Loucy (cell line): ENCODE measurements at regions not wholly inside any gene's neighbourhood (a gene's known extent, or its start where the extent isn't known, plus 50 kb on each side); places are given as distances from the start of the nearest gene placed in this dataset.

ENCODE experiments used
- H2AFZ ChIP-seq: fragments of 200-600 bp; sonication (generic); 2 replicates; pipeline ENCODE4 v1.6.0; 2016; ENCODE audit warnings: antibody characterized with exemption, mild to moderate bottlenecking, low read length, moderate library complexity
- H3F3A ChIP-seq: fragments of 200-600 bp; 2 replicates; pipeline ENCODE4 v1.6.0; 2016; ENCODE audit warnings: antibody characterized with exemption, low read depth, mild to moderate bottlenecking
- H3K27me3 ChIP-seq: fragments of 200-600 bp; sonication (generic); 2 replicates; pipeline ENCODE4 v1.6.1; 2014; ENCODE audit warnings: low read length, mild to moderate bottlenecking; ENCODE audit not compliant: insufficient read depth, poor library complexity, severe bottlenecking
- H3K36me3 ChIP-seq: fragments of 200-600 bp; sonication (generic); 2 replicates; pipeline ENCODE4 v1.6.1; 2016; ENCODE audit warnings: low read length; ENCODE audit not compliant: insufficient read depth
- H3K4me1 ChIP-seq: fragments of 200-600 bp; sonication (generic); 2 replicates; pipeline ENCODE4 v1.5.1; 2014; ENCODE audit warnings: low read length, mild to moderate bottlenecking; ENCODE audit not compliant: insufficient read depth, poor library complexity, severe bottlenecking
- H3K4me2 ChIP-seq: fragments of 200-600 bp; sonication (generic); 2 replicates; pipeline ENCODE4 v1.6.0; 2014; ENCODE audit warnings: antibody characterized with exemption, low read length, low read depth, mild to moderate bottlenecking; ENCODE audit not compliant: poor library complexity, severe bottlenecking
- H3K4me3 ChIP-seq: fragments of 200-600 bp; sonication (generic); 2 replicates; pipeline ENCODE4 v1.5.1; 2014; ENCODE audit warnings: low read length, mild to moderate bottlenecking, mixed read lengths; ENCODE audit not compliant: poor library complexity, severe bottlenecking
- H3K79me2 ChIP-seq: fragments of 200-600 bp; sonication (generic); 2 replicates; pipeline ENCODE4 v1.6.1; 2014; ENCODE audit warnings: low read length; ENCODE audit not compliant: insufficient read depth
- H3K9ac ChIP-seq: fragments of 200-600 bp; sonication (generic); 2 replicates; pipeline ENCODE4 v1.6.0; 2014; ENCODE audit warnings: mild to moderate bottlenecking, low read depth, low read length, moderate library complexity; ENCODE audit not compliant: poor library complexity, severe bottlenecking
- H3K9me2 ChIP-seq: fragments of 200-600 bp; sonication (generic); replicated peaks from 2 replicates; pipeline ENCODE4 v1.6.1; 2016; ENCODE audit warnings: low read depth, low read length, mixed read lengths
- H3K9me3 ChIP-seq: fragments of 200-600 bp; sonication (generic); 2 replicates; pipeline ENCODE4 v1.6.1; 2014; ENCODE audit warnings: mild to moderate bottlenecking, antibody characterized with exemption, low read length, low read depth; ENCODE audit not compliant: insufficient read depth
- H4K20me1 ChIP-seq: fragments of 200-600 bp; sonication (generic); 2 replicates; pipeline ENCODE4 v1.6.0; 2014; ENCODE audit warnings: antibody characterized with exemption, low read length, mild to moderate bottlenecking; ENCODE audit not compliant: insufficient read depth, poor library complexity, severe bottlenecking
- EZH2phosphoT487 ChIP-seq: fragments of 200-600 bp; IDR thresholded peaks from 2 replicates; pipeline ENCODE4 v1.6.1; 2018; ENCODE audit warnings: antibody characterized with exemption, mild to moderate bottlenecking, moderate library complexity, borderline replicate concordance
- TF ChIP-seq, protein P1 (sequence below): fragments of 200-600 bp; sonication (generic); conservative IDR thresholded peaks from 2 replicates; pipeline ENCODE4 v1.5.1; 2014; ENCODE audit warnings: mild to moderate bottlenecking, antibody characterized with exemption, low read length

DNA sequence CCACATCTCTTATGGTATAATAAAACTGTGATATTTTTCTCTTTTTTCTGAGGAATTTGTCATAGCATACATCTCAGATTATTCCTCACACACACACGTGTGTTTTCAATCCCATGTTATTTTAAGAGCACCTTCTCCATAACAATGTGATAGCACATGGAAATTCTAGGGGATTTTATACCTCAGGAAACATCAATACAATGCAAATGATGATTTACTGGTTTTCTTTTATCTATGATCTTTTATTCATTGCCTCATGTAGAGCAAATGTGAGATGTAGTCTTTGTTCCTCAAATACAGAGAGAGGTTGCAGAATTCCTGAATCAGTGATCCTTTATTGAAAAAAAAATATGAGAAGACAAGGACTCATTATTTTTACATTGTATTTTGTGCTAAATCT lies 128.3 kb upstream of the ROBO1 start:
- H2AFZ ChIP-seq: no peak overlapping the region

DNA sequence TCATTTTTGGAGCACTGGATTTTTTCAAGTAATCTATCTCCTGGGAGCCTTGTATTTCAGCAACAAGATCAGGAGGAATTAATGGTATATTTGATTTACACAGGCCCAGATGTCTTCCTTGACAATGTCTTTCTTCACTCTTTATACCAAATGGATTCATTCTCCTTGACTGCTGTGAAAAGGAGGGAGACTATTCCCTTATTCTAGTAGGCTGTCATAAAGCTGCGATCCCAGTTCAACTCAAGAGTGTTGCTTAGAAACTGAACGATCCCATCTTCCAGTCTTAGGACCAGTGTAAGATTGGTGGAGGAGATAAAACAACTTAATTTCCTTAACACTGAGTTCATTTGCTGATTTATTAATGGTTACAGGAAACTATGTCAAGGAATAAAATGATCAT lies 119.4 kb upstream of the ROBO1 start:
- H3K27me3 ChIP-seq: no peaks in the 10 kb centered on the region
- no peak overlapping the region for H3K4me3 ChIP-seq
- no peaks in the 10 kb centered on the region for H4K20me1 ChIP-seq
- no peaks in the 10 kb centered on the region for H3F3A ChIP-seq
- no peak for TF ChIP-seq EZH2phosphoT487
- TF ChIP-seq, protein P1, sequence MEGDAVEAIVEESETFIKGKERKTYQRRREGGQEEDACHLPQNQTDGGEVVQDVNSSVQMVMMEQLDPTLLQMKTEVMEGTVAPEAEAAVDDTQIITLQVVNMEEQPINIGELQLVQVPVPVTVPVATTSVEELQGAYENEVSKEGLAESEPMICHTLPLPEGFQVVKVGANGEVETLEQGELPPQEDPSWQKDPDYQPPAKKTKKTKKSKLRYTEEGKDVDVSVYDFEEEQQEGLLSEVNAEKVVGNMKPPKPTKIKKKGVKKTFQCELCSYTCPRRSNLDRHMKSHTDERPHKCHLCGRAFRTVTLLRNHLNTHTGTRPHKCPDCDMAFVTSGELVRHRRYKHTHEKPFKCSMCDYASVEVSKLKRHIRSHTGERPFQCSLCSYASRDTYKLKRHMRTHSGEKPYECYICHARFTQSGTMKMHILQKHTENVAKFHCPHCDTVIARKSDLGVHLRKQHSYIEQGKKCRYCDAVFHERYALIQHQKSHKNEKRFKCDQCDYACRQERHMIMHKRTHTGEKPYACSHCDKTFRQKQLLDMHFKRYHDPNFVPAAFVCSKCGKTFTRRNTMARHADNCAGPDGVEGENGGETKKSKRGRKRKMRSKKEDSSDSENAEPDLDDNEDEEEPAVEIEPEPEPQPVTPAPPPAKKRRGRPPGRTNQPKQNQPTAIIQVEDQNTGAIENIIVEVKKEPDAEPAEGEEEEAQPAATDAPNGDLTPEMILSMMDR: no peak
- H3K36me3 ChIP-seq: no peaks in the 10 kb centered on the region
- no peak overlapping the region for H3K4me2 ChIP-seq
- no peak overlapping the region for H2AFZ ChIP-seq
- no peak overlapping the region for H3K9ac ChIP-seq
- no peaks in the 10 kb centered on the region for H3K4me1 ChIP-seq
- no peaks in the 10 kb centered on the region for H3K9me2 ChIP-seq
- H3K9me3 ChIP-seq: no peaks in the 10 kb centered on the region
- H3K79me2 ChIP-seq: no peaks in the 10 kb centered on the region

More for the DNA sequence above, 128.3 kb upstream of the ROBO1 start:
- Histone ChIP-seq H3K36me3 (no peaks in the 10 kb centered on the region), H4K20me1 (no peaks in the 10 kb centered on the region), H3K27me3 (no peaks in the 10 kb centered on the region), H3K4me3 (no peak overlapping the region), H3K9me2 (no peaks in the 10 kb centered on the region), H3K9me3 (no peaks in the 10 kb centered on the region), H3K4me1 (no peaks in the 10 kb centered on the region), H3K79me2 (no peaks in the 10 kb centered on the region), H3F3A (no peaks in the 10 kb centered on the region), H3K9ac (no peak overlapping the region), H3K4me2 (no peak overlapping the region)
- TF ChIP-seq EZH2phosphoT487: no peak
- TF ChIP-seq, protein P1: no peak

DNA sequence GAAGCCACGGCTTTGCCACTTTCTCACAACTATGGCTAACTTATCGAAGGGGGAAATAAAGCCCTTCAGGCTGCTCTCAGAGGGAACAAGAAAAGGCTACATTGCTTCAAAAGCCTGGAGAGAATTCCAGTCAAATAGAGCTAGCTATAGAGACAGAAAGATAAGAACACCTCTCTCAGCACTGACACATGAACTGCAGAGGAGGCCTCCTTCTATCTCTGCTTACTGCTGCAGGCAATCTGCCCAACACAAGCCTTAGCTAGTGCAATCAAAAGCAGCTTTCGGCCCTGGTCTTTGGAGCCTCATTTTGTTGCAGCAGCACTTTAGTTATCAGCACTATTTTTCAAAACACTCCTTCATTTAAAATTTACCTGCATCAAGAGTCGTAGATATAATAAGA lies 118.4 kb upstream of the ROBO1 start:
- Histone ChIP-seq H3K9me3 (no peaks in the 10 kb centered on the region), H3K4me1 (no peaks in the 10 kb centered on the region), H3F3A (no peaks in the 10 kb centered on the region), H2AFZ (no peak overlapping the region), H3K79me2 (no peaks in the 10 kb centered on the region), H3K27me3 (no peaks in the 10 kb centered on the region), H3K4me2 (no peak overlapping the region), H3K9ac (no peak overlapping the region), H3K9me2 (no peaks in the 10 kb centered on the region), H3K36me3 (no peaks in the 10 kb centered on the region), H4K20me1 (no peaks in the 10 kb centered on the region), H3K4me3 (no peak overlapping the region)
- no peak for TF ChIP-seq EZH2phosphoT487
- TF ChIP-seq, protein P1: no peak
